IMR-90 (cell line): ENCODE measurements at regions not wholly inside any gene's neighbourhood (a gene's known extent, or its start where the extent isn't known, plus 50 kb on each side); places are given as distances from the start of the nearest gene placed in this dataset.

ENCODE experiments used
- ATAC-seq: fragments of 200-7000 bp; cut with Tn5 transposase; 2 replicates; pipeline ENCODE4 v1.9.1; 2020; ENCODE audit warnings: low read depth, mild to moderate bottlenecking, moderate library complexity
- BruUV-seq: library from RNA; stranded (reverse); fragments of 400-500 nt; replicated peaks from 2 replicates; lab custom pipeline; 2021; lab: Mats Ljungman, UMichigan
- CTCF ChIA-PET: fragments of 300-600 bp; formaldehyde crosslinking; extraction: SDS; loops from one replicate; lab custom pipeline; 2021; ENCODE audit warnings: antibody characterized with exemption; lab: Yijun Ruan, JAX
- POLR2A ChIA-PET: fragments of 300-600 bp; sonication (Branson Sonifier 250); formaldehyde crosslinking; loops from one replicate; lab custom pipeline; 2022; ENCODE audit warnings: antibody characterized with exemption; ENCODE audit not compliant: unreplicated experiment; lab: Charles Lee
- DNase-seq: peaks from one replicate; pipeline ENCODE4 v3.0.0; 2013
- H2AFZ ChIP-seq: replicated peaks from 2 replicates; pipeline ENCODE3; 2013; ENCODE audit warnings: low read length, mild to moderate bottlenecking; ENCODE audit not compliant: poor library complexity
- H2AK5ac ChIP-seq: 2 replicates; pipeline ENCODE4 v1.6.1; 2013; ENCODE audit warnings: low read depth, low read length, inconsistent platforms
- H2AK9ac ChIP-seq: replicated peaks from 2 replicates; pipeline ENCODE3; 2013; ENCODE audit warnings: mild to moderate bottlenecking, low read depth, low read length, moderate library complexity; ENCODE audit not compliant: poor library complexity
- H2BK120ac ChIP-seq: 2 replicates; pipeline ENCODE4 v1.6.1; 2013; ENCODE audit warnings: low read depth, low read length, inconsistent platforms
- H2BK15ac ChIP-seq: 3 replicates; pipeline ENCODE4 v1.6.1; 2013; ENCODE audit warnings: low read depth, low read length, inconsistent platforms
- H2BK20ac ChIP-seq: 2 replicates; pipeline ENCODE4 v1.6.1; 2013; ENCODE audit warnings: low read depth, mild to moderate bottlenecking, inconsistent platforms, low read length, moderate library complexity
- H2BK5ac ChIP-seq: 2 replicates; pipeline ENCODE4 v1.6.1; 2013; ENCODE audit warnings: mild to moderate bottlenecking, low read depth, low read length, inconsistent platforms; ENCODE audit not compliant: poor library complexity, severe bottlenecking
- H3K14ac ChIP-seq: replicated peaks from 2 replicates; pipeline ENCODE4 v1.6.1; 2013; ENCODE audit warnings: low read depth, low read length, inconsistent platforms
- H3K18ac ChIP-seq: 2 replicates; pipeline ENCODE4 v1.6.1; 2013; ENCODE audit warnings: low read depth, low read length, control low read depth
- H3K23ac ChIP-seq: 2 replicates; pipeline ENCODE4 v1.6.1; 2013; ENCODE audit warnings: low read depth, low read length, inconsistent platforms
- H3K27ac ChIP-seq: 2 replicates; pipeline ENCODE4 v1.5.1; 2013; ENCODE audit warnings: mild to moderate bottlenecking, control low read depth, low read length; ENCODE audit not compliant: insufficient read depth
- H3K27me3 ChIP-seq: 2 replicates; pipeline ENCODE4 v1.6.1; 2013; ENCODE audit warnings: low read length; ENCODE audit not compliant: control insufficient read depth, insufficient read depth
- H3K36me3 ChIP-seq: 2 replicates; pipeline ENCODE4 v1.6.1; 2013; ENCODE audit warnings: low read length, mixed read lengths; ENCODE audit not compliant: control insufficient read depth, insufficient read depth
- H3K4ac ChIP-seq: 2 replicates; pipeline ENCODE4 v1.6.1; 2013; ENCODE audit warnings: low read depth, low read length, inconsistent platforms
- H3K4me1 ChIP-seq: 2 replicates; pipeline ENCODE4 v1.6.1; 2013; ENCODE audit warnings: low read length, mixed read lengths; ENCODE audit not compliant: control insufficient read depth, insufficient read depth
- H3K4me2 ChIP-seq: 2 replicates; pipeline ENCODE4 v1.6.1; 2013; ENCODE audit warnings: low read depth, mild to moderate bottlenecking, control low read depth, low read length, moderate library complexity
- H3K4me3 ChIP-seq: 2 replicates; pipeline ENCODE4 v1.5.1; 2013; ENCODE audit warnings: low read depth, mild to moderate bottlenecking, control low read depth, low read length, moderate library complexity; ENCODE audit not compliant: insufficient read depth
- H3K56ac ChIP-seq: 2 replicates; pipeline ENCODE4 v1.6.1; 2013; ENCODE audit warnings: low read length, inconsistent platforms; ENCODE audit not compliant: insufficient read depth; ENCODE audit errors: extremely low read depth
- H3K79me1 ChIP-seq, 2 experiments: 2 replicates each; pipeline ENCODE4 v1.6.1; 2013; ENCODE audit warnings: low read length in 2 of 2, inconsistent platforms in 1 of 2, low read depth in 1 of 2
- H3K9ac ChIP-seq: 2 replicates; pipeline ENCODE4 v1.6.1; 2013; ENCODE audit warnings: low read depth, low read length, control low read depth
- H3K9me1 ChIP-seq: 2 replicates; pipeline ENCODE4 v1.6.1; 2013; ENCODE audit warnings: low read length, inconsistent platforms; ENCODE audit not compliant: insufficient read depth
- H3K9me3 ChIP-seq: 2 replicates; pipeline ENCODE4 v1.6.1; 2013; ENCODE audit warnings: low read length; ENCODE audit not compliant: control insufficient read depth, insufficient read depth
- H4K20me1 ChIP-seq: 2 replicates; pipeline ENCODE4 v1.6.1; 2013; ENCODE audit warnings: low read length, inconsistent platforms; ENCODE audit not compliant: insufficient read depth
- H4K5ac ChIP-seq: 2 replicates; pipeline ENCODE4 v1.6.1; 2013; ENCODE audit warnings: mild to moderate bottlenecking, low read depth, low read length, control low read depth
- H4K8ac ChIP-seq, 2 experiments: 2 replicates each; pipeline ENCODE4 v1.6.1; 2013; ENCODE audit warnings: low read depth in 2 of 2, low read length in 2 of 2, control low read depth in 1 of 2, inconsistent platforms in 1 of 2
- H4K91ac ChIP-seq: 2 replicates; pipeline ENCODE4 v1.6.1; 2013; ENCODE audit warnings: low read depth, low read length, inconsistent platforms; ENCODE audit not compliant: insufficient read depth
- BHLHE40 ChIP-seq: fragments of 150-350 bp; IDR thresholded peaks from 2 replicates; pipeline ENCODE4 v1.6.1; 2016; ENCODE audit warnings: mild to moderate bottlenecking, low read depth, low read length
- CEBPB ChIP-seq: IDR thresholded peaks from 2 replicates; pipeline ENCODE4 v1.6.1; 2012; ENCODE audit warnings: low read depth, low read length, improper control_type of control experiment
- CHD1 ChIP-seq: IDR thresholded peaks from 2 replicates; pipeline ENCODE4 v1.6.1; 2012; ENCODE audit warnings: low read depth, low read length, improper control_type of control experiment
- FOS ChIP-seq: fragments of 150-350 bp; IDR thresholded peaks from 2 replicates; pipeline ENCODE4 v1.6.1; 2016; ENCODE audit warnings: low read depth, low read length
- MAFK ChIP-seq: IDR thresholded peaks from 2 replicates; pipeline ENCODE4 v1.6.1; 2012; ENCODE audit warnings: low read depth, low read length, improper control_type of control experiment
- MAZ ChIP-seq: IDR thresholded peaks from 2 replicates; pipeline ENCODE4 v1.6.1; 2012; ENCODE audit warnings: low read depth, mild to moderate bottlenecking, low read length, improper control_type of control experiment, moderate library complexity, borderline replicate concordance
- MXI1 ChIP-seq: IDR thresholded peaks from 2 replicates; pipeline ENCODE4 v1.6.1; 2012; ENCODE audit warnings: low read depth, mild to moderate bottlenecking, low read length, moderate library complexity, borderline replicate concordance
- NFE2L2 ChIP-seq: fragments of 150-350 bp; IDR thresholded peaks from 2 replicates; pipeline ENCODE4 v1.6.1; 2016; ENCODE audit warnings: low read depth, mild to moderate bottlenecking, low read length
- POLR2A ChIP-seq: IDR thresholded peaks from 2 replicates; pipeline ENCODE4 v1.6.1; 2012; ENCODE audit warnings: mild to moderate bottlenecking, low read depth, low read length
- RAD21 ChIP-seq: IDR thresholded peaks from 2 replicates; pipeline ENCODE4 v1.6.1; 2012; ENCODE audit warnings: low read length, improper control_type of control experiment
- RCOR1 ChIP-seq: IDR thresholded peaks from 2 replicates; pipeline ENCODE4 v1.6.1; 2012; ENCODE audit warnings: mild to moderate bottlenecking, low read length, improper control_type of control experiment; ENCODE audit not compliant: insufficient replicate concordance
- RFX5 ChIP-seq: IDR thresholded peaks from 2 replicates; pipeline ENCODE4 v1.8.0; 2012; ENCODE audit warnings: low read depth, mild to moderate bottlenecking, low read length, moderate library complexity
- SMC3 ChIP-seq: fragments of 150-350 bp; IDR thresholded peaks from 2 replicates; pipeline ENCODE4 v1.6.1; 2016; ENCODE audit warnings: low read depth, mild to moderate bottlenecking, antibody characterized with exemption, low read length, moderate library complexity
- whole genome bisulfite sequencing, 2 experiments: methylation state at CpG; one replicate each; pipeline versions ENCODE4 v1.1.5 to v1.1.7; 2013; ENCODE audit warnings: missing lambda C conversion rate in 2 of 2; ENCODE audit not compliant: insufficient read length in 1 of 2; ENCODE audit errors: extremely low coverage in 2 of 2; 5-methylcytosine and 5-hydroxymethylcytosine counted together
- dilution Hi-C: fragments of 300-500 bp; cut with HindIII; formaldehyde crosslinking; loops from one replicate; pipeline ENCODE4 v1.14.3; 2018; ENCODE audit warnings: low sequenced_read_pairs; ENCODE audit not compliant: unreplicated experiment
- in situ Hi-C: fragments of 300-500 bp; cut with MboI; formaldehyde crosslinking; loops from 3 replicates; pipeline ENCODE4 v1.14.3; 2019; ENCODE audit warnings: low sequenced_read_pairs, inconsistent platforms, mixed read lengths
- intact Hi-C: fragments of 100-400 bp; cut with micrococcal nuclease; formaldehyde crosslinking; loops from 2 replicates; pipeline ENCODE4 v1.10.0; 2022
- TF ChIP-seq, protein P1 (sequence below): fragments of 150-350 bp; IDR thresholded peaks from 2 replicates; pipeline ENCODE4 v1.6.1; 2017; ENCODE audit warnings: mild to moderate bottlenecking, antibody characterized with exemption, low read length, low read depth
- TF ChIP-seq, protein P2 (sequence below): conservative IDR thresholded peaks from 2 replicates; pipeline ENCODE4 v1.5.1; 2012; ENCODE audit warnings: mild to moderate bottlenecking, low read depth, low read length, improper control_type of control experiment

- H3K56ac ChIP-seq, result no peak overlapping the region
- POLR2A ChIA-PET, result no interaction called here
- no TSS peak for BruUV-seq
- no peak overlapping the region for H2BK5ac ChIP-seq
- H3K4me2 ChIP-seq, result no peak overlapping the region
- H3K4me1 ChIP-seq, result peaks cover 8% of the 10 kb centered on the region
- 0 out of 2 replicates have a peak overlapping the region, but pooled peaks have one; percentile 8 for H2AK5ac ChIP-seq
- no peak overlapping the region for H2BK20ac ChIP-seq
- peaks cover 0 to 4% of the 10 kb centered on the region in 2 experiments; a peak in 1 of 4 replicates for H3K79me1 ChIP-seq
- H3K9me3 ChIP-seq, result no peaks in the 10 kb centered on the region
- dilution Hi-C loops (no loop called here), in situ Hi-C loops (no loop called here), intact Hi-C loops (loop anchor here (1.0 kb wide), 1 partner anchor 14 kb away; no protein-coding TSS in a partner anchor)
- H3K27me3 ChIP-seq, result no peaks in the 10 kb centered on the region
- H2BK15ac ChIP-seq, result no peak overlapping the region
- H3K27ac ChIP-seq, result no peak overlapping the region
- H2AFZ ChIP-seq, result peak overlapping the region; percentile 8
- H2BK120ac ChIP-seq, result no peak overlapping the region
- DNase-seq (no peak), ATAC-seq (no peak)
- H4K8ac ChIP-seq, result no peak overlapping the region
- peaks cover 9% of the 10 kb centered on the region for H3K9me1 ChIP-seq
- no peaks in the 10 kb centered on the region for H4K20me1 ChIP-seq
- 0 out of 2 replicates have a peak overlapping the region, but pooled peaks have one; percentile 14 for H4K91ac ChIP-seq
- no peak overlapping the region for H3K4me3 ChIP-seq
- no peak overlapping the region for H3K23ac ChIP-seq
- H2AK9ac ChIP-seq, result no peak overlapping the region
- no peak overlapping the region for H3K4ac ChIP-seq
- no peak overlapping the region for H3K18ac ChIP-seq
- no peak overlapping the region for H4K5ac ChIP-seq
- CTCF ChIA-PET, result no interaction called here
- H3K9ac ChIP-seq, result no peak overlapping the region
- 0 out of 2 replicates have a peak overlapping the region, but pooled peaks have one; percentile 13 for H3K14ac ChIP-seq
- TF ChIP-seq RFX5, result no peak
- no peak for TF ChIP-seq NFE2L2
- no peak for TF ChIP-seq SMC3
- TF ChIP-seq, protein P1, sequence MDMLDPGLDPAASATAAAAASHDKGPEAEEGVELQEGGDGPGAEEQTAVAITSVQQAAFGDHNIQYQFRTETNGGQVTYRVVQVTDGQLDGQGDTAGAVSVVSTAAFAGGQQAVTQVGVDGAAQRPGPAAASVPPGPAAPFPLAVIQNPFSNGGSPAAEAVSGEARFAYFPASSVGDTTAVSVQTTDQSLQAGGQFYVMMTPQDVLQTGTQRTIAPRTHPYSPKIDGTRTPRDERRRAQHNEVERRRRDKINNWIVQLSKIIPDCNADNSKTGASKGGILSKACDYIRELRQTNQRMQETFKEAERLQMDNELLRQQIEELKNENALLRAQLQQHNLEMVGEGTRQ, result no peak
- TF ChIP-seq MAZ, result no peak
- no peak for TF ChIP-seq BHLHE40
- TF ChIP-seq MXI1, result no peak
- TF ChIP-seq CEBPB, result no peak
- TF ChIP-seq RAD21, result no peak
- TF ChIP-seq, protein P2, sequence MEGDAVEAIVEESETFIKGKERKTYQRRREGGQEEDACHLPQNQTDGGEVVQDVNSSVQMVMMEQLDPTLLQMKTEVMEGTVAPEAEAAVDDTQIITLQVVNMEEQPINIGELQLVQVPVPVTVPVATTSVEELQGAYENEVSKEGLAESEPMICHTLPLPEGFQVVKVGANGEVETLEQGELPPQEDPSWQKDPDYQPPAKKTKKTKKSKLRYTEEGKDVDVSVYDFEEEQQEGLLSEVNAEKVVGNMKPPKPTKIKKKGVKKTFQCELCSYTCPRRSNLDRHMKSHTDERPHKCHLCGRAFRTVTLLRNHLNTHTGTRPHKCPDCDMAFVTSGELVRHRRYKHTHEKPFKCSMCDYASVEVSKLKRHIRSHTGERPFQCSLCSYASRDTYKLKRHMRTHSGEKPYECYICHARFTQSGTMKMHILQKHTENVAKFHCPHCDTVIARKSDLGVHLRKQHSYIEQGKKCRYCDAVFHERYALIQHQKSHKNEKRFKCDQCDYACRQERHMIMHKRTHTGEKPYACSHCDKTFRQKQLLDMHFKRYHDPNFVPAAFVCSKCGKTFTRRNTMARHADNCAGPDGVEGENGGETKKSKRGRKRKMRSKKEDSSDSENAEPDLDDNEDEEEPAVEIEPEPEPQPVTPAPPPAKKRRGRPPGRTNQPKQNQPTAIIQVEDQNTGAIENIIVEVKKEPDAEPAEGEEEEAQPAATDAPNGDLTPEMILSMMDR, result no peak
- no peak for TF ChIP-seq RCOR1
- no peak for TF ChIP-seq POLR2A
- no peak for TF ChIP-seq FOS
- no peak for TF ChIP-seq MAFK
- no peak for TF ChIP-seq CHD1
- no peaks in the 10 kb centered on the region for H3K36me3 ChIP-seq
- no CpG with 5 or more reads among the region's 1 CpG for WGBS, 2 experiments
These were observed 299.4 kb downstream of the PTEN start for GRCh38 chr10:88162852-88163251.
